ENCODE measurements at regions not wholly inside any gene's neighbourhood (a gene's known extent, or its start where the extent isn't known, plus 50 kb on each side); places are given as distances from the start of the nearest gene placed in this dataset.

DNA sequence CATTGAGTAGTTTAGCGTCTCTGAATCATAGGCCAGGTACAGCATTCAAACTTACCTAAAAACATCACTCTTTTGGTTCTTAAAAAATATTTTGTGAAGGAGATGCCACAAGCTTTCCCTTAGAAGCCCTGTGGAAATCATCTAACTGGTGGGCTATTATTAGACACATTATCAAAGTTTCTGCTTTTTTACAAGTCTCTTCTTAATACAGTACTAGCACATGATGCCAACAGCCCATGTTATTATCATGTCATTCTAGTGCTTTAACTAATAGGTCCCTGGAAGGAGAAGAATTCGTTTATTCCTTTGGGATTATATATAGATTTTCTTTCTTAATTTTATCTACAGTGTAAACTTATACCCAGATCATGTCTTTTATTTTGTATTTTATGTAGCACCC is 146.0 kb upstream of the PTPRK start:
- no peak for DNase-seq

DNA sequence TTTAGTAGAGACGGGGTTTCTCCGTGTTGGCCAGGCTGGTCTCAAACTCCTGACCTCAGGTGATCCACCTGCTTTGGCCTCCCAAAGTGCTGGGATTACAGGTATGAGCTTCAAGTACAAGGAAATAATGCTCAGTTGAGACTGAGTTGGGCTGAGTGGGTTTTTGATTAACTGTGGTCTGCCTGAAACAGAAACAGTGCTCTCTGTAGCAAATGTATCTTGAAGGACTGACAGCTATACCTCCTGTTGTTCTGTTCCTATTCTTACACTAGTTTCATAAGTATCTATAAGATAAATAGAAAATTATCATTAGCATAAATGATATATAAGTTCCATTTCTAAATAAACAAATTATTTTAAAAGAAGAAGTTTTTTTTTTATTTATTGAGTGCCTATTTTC is 142.8 kb upstream of the PTPRK start:
- DNase-seq: no peak

DNA sequence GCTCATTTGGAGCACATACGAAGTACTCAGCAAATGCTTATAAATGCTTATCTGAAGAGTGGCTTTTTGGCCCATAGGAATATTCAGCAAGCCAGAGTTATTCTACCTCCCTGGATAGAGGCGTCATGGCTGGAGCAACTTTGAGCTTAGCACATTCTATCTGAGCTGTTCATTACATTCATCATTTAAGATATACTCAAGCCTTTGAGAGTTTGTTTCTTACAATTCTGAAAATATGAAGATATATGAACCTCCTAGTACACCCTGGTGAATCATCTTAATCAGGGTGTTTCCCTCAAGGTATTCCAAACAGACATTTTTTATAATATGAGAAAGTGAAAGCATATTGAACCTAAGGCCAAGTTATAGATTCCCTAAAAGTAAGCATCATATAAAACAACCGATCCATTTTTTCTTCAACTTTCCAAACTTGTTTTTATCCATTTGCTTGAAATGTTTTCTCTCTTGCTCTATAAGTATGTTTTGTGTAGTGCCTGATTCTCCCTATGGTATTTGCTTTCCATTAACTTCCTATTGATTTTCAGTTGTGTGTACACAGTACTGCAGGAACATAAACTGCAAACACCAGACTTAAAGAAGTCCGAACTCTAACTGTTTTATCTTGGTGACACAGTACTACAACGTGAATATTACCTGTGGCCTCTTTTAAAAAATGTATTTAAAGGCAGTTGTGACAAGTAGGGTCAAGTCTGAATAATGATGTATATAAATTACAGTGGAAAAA is 139.7 kb upstream of the PTPRK start:
- DNase-seq: no peak

DNA sequence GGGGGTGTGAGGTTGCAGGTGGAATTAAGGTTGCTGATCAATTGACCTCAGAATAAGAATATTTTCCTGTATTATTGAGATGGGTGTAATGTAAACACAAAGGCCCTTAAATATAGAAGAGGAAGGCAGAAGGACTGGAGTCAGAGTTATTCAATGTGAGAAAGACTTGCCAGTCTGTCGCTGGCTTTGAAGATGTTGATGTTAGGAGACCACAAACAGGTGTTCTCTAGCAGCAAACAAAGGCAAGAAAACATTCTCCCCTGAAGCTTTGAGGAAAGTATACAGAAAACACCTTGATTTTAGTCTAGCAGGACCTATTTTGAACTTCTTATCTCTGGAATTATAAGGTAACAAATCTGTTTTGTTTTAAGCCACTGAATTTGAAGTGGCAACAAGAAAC is 138.9 kb upstream of the PTPRK start:
- no peak for DNase-seq

DNA sequence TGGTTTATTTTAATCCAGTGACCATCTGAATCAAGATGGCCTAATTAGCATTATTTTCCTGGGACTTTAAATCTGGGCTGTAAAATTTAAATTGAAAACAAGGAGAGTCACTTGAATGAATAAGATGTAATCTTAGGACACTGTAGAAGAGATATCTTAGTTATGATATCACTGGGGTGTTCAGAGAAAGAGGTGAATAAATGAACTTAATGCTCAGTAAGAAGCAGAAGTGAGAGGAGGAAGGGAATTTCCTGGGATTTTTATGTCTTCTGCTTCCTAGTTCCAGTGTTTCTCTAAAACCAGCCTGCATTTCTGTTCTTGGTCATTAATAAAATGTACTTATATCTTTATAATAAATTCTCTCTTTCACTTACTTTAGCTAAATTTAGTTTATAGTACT is 136.8 kb upstream of the PTPRK start:
- DNase-seq: no peak

DNA sequence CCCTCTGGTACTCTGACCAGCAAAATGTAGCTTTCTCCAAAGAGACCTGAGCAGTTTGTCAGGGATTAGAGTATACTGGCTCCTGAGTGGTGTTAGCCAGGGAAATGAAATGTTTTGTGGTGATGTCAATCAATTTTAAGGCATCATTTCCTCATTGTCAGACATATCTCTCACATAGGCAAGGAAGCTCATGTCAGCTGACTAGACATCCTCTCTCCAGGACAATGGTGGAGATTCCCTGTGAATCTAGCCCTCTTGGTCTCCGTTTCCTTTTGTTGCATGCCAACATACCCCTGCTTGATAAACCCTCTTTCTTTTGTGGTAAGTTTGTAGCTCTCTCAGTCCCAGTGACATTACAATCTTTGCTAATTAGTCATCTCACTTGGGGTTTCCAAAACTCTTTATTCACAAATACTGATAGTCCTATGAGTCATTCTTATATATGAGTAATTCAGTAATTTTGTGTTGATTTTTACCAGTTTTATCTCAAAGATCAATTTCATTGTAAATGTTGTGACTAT is 135.6 kb upstream of the PTPRK start:
- no peak for DNase-seq

DNA sequence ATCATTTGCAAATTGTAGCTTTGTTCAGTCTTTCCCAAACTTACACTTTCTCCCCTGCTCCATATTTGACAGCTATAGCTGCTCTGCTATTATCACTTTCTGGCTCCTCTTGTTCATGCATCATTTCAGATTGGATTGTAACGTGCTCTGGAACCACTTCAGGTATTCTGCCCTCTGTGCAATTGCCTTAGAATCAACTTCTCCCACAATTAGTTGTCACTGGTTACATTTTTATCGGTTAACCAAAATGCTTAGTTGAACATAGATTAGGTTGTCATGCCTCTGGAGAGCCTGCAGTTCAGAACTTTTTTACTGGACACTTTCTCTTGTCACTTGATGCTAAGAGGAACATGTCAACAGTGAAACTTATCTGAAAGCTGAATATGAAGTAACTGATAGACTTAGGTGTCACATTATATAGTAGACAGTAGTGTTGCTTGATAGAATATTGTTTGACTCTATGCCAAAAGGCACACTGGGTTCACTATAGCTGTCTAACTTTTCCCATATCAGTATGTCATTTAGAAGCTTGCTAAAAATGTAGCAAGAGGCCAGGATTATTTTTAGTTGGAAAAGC is 127.7 kb upstream of the PTPRK start:
- DNase-seq: no peak

DNA sequence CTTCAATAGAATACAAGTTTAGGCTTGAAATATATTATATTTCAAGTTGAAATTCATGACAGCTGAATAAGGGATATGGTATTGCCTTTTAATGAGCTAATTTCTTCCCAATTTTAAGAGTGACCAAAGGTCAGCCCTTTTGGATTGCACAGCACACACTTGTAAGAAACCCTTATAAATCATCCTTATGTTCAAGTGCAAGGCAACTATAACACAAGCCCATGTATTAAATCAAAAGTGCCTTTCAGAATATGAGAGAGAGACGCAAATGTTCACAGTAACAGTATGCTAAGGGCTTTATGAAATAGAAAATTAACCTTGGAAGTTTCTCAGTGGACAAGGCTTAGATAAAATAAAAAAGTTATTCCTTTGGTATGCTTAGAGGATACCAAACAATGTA is 121.7 kb upstream of the PTPRK start:
- DNase-seq: no peak

DNA sequence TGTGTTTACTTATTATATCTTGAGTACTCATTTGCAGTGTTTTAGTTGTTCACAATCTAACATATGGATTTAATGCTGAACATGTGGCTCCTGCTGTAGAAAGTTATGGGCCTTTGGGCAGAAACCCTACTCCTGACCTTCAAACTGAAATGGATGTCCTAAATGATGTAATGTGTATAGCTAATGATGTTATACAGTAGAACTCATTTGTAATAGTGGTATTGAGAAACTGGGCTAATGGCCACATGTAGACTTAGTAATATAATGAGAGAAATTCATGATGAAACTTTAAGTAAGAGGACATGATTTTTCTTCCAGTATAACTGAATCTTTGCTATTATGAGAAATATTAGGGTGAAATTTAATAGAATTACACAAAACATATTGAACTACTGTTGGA is 121.3 kb upstream of the PTPRK start:
- DNase-seq: no peak

DNA sequence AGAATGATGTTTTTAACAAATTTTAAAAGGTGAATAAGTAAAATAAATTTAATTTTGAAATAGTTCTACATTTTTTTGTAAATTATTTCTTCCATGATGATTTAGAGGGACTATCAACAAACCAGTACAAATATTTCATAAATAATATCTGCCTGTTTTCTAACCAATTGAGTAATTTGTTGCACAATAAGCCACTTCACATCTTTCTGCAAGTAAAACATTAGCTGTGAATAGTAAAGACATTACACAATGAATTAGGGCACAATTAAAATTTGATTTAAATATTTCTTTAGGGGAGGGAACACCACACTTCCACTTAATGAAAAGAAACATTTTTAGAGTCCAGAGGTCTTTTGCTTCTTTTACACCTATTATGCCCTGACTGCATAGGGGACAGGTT is 118.4 kb upstream of the PTPRK start:
- no peak for DNase-seq

DNA sequence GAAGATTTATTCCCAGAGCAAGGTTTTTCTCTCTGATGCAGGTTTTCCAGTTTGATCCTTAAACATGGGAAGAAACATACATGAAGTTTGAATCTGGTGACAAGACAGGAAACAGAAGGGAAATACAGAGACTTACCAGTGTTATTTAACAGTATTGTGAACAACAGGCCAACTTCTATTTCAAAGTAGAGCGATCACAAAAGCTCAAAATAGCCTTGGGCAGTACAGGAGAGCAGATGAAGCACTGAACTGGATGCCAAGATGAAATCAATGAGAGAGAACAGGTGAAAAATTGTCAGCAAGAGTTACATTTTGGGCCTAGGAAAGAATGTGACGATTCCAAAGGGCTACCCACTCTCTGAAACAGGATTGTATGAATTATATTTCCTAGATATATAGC is 114.8 kb upstream of the PTPRK start:
- DNase-seq: no peak

DNA sequence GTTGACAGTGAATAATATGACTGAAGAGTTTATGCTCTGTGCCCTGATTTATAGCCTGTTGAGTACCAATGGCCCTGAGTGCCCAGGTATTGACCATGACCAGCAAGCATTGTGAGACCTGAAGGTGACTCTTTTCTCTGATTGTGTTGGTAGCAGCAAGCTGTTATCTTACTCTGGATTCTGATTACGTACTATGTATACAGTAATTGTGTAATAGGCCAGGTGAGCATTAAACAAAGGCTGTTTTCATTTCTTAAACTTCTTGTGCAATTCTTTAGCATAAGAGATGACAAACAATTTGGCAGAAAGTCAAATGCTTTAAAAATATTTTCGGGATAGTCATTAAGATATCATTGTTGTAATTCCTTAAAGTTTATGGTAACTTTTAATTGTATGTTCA is 111.7 kb upstream of the PTPRK start:
- no peak for DNase-seq

DNA sequence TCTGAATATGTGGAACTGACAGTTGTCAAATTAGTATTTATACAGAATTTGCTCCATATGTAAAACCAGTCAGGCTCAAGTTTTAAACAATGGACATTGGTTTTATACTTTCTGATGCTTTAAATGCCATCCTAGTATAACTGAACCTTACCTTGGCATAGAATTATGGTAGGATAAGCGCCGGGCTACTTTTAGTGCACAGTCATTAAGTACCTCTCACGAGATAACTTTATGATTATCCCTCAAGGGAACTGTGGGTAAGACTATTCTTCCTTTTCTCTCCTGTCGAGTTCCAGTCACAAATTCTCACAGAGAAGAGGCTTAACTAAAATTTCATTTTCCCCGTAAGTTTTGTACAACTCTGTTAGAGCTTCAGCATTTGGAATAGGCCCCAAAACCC is 110.6 kb upstream of the PTPRK start:
- DNase-seq: no peak

DNA sequence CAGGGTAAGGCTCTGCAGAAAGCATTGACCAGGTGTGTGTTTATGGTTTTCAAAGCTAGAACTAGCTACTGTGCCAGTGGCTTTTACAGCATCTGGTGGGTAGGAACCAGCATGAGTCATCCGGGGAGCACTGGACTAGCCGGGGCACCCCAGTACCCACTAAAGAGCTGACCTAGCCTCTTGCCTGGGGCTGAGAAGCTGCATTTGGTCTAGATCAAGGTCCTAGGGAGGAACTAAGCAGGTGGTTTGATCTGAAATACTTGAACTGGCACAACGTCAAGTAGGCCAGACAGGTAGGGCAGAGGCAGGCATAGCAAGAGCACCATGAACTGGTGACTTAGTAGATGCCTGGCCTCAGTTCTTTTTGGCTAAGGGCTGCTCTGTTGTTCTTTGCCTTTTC is 109.8 kb upstream of the PTPRK start:
- no peak for DNase-seq

DNA sequence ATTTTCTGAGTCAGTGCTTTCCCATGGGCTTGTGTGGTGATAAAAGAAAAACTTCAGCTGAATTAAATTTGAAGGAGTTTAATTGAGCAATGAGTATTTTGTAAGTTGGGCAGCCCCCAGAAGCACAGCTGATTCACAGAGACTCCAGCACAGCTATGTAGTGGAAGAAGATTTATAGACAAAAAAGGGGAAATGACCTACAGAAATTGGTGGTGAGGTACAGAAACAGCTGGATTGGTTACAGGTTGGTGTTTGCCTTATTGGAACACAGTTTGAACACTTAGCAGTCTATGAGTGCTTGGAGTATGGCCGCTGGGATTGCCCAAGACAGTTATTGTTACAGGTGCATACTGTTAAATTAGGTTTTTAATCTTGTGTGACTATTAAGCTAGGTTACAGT is 96.9 kb upstream of the PTPRK start:
- DNase-seq: no peak

DNA sequence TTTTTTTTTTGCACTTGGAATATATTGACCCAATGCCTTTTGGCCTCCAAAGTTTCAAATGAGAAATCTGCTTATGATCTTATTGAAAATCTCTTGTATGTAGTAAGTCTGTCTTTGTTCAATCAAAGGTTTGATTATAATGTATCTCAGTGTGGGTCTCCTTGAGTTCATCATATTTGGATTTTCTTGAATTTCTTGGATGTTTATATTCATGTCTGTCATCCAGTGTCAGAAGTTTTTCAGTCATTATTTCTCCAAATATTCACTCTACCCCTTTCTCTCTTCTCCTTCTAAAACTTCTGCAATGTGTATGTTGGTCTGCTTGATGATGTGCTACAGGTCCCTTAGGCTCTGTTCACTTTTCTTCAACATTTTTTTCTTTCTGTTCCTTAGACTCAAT is 95.9 kb upstream of the PTPRK start:
- DNase-seq: no peak

DNA sequence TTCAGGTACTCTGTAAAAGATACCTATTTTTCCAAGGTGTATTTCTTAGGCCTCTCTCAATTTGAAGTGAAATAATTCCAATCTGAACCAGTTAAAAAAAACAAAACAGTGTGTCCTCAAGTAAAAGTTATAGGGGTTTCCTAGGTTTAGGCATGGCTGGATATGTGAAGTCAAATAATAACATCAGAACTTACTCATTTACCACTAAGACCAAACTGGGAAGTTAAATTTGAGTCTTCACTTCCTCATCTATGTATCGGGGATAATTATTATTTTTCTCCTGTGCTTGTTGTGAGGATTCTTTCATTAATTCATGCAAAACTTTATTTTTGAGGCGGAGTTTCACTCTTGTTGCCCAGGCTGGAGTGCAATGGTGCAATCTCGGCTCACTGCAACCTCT is 86.2 kb upstream of the PTPRK start:
- DNase-seq: no peak

DNA sequence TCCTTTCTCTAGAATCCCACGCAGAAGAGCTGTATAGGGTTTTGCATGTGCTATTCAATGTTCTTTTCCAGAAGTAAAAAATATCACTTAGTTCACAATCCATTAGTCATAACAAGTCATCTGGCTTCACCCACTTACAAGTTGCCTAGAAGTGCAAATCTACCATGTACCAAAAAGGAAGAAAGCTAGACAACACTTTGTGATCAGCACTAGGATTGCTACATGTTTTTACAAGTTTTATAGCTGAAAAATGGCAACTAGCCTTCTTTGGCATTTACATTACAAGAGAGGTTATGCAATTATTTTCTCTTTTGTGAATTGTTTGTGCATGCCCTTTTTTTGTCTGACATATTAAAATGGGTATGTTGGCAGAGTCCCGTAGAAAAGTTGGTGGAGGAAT is 85.6 kb upstream of the PTPRK start:
- DNase-seq: no peak

DNA sequence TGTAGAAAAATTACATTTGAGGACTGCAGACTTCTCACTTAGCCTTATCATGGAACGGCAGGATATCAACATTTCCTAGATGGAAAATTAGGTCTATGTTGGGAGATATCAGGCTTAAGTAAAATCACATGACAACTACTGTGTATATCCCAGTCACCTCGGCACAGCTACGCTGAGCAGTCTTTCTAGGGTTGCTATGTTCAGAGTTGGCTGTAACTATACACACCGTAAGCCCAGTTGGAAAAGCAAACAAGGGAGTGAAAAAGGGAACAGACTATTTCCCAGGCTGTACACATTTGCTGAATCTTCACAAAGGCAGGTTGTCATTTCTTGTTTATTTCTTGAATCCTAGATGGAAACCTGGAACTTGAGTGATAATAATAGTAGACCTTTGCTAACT is 80.7 kb upstream of the PTPRK start:
- DNase-seq: no peak

DNA sequence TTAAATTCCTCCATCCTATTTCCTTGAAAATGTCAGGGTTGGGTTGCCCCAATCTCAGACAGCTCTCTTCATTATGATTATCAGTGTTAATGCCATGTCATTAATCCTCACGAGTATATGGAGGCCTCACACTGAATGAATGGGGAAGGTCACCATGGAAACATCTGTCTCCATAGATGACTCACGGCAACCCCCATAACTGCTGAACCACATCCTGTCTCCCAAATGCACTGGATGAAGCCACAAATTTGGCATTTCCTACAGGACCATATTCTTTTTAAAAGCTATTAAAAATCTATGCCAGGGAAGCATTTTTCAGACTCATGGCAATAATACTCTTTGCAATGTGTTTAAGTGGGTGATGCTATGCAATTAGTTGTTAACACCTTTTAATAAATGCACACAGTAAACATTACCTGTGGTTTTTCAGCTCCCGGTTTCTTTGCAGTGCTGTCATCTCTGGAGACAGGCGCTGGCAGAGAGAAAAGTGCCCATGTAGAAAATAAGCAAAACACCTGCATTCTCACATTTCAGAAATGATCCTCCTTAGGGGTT is 80.1 kb upstream of the PTPRK start:
- peak; percentile 34 for DNase-seq

DNA sequence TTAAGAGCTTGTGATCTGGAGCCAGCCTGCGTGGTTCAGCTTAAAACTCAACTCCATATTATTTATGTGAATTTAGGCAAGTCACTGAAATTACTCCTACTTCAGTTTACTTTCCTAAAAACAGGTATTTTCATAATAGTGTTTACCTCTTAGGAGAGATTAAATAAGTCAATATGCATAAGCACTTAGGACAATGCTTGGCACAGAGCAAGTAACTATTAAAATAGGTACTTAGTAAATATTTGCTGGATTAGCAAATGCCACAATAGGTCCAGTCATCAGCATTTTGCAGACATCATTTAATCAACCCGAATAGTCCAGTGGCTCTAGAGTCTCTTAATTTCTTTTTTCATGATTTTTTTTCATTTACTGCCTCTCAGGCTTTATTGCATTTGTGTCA is 78.6 kb upstream of the PTPRK start:
- no peak for DNase-seq

DNA sequence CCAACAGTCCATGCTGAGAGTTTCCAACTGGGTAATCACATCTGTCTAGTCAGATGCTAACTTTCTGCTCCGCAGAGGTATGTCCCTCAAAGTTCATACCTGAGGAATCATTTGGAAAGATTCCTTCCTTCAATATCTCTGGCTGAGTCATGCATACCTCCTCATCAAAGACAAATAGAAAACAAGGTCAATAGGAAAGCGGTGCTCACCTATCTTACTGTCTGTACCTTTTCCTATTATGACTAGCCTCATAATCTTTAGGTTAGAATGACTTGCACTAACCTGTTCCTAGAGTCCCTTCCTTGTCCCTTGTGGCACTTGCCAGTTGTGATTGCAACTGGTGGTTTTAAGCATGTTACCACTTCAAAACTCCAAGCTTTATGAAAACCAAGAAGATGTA is 78.2 kb upstream of the PTPRK start:
- DNase-seq: no peak

DNA sequence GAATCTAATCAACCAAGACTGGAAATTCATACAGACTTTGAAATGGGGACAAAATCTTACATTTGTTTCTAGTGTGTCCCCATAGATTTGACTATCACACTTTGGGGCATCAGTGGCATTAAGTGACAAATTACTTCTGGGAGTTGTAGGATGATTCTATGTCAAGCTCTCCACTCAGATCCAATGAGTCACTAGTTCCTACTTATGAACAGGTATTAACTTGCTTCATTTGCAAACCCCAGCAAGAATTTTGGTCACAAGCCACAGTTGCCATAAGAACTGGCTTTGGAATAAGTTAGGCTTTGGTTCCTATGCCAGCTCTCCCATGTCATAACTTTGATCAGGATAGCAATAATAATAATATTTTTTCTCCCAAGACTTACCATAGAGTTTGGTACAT is 77.6 kb upstream of the PTPRK start:
- DNase-seq: no peak

DNA sequence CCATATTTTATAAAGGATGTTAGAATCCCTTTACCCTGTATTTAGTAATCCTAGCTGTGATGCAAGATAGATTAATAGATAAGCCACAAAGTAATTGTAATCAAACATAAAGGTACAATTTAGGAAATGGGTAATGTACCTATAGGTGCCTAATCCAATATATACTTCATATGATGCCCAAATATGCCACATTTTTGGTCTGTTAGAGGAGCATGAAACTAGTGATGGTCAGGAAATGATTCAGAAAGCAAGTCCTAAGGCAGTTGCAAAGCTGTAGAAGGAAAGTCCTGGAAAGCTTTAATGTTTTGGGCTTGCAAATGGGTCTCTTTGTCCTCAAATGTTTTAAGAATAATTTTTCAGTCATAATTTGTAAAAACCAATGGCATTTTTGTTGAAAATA is 76.6 kb upstream of the PTPRK start:
- no peak for DNase-seq

DNA sequence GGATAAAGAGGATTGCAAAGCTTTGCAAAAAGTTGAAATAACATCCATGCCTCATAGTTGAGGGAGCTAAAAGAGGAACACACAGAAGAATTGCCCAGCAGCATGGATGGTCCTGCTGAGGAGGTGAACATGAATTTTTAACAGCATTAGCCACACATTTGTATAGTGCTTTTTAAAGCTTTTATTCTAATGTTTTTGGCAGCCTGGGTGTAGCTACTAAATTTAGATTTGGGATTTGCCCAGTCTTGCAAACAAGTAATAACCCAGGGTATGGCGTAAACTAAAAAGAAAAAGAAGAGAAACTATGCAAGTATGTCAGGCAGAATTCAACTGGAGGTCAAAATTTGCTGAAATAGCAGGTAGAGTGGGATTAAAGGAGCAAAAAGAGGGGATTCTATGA is 75.1 kb upstream of the PTPRK start:
- DNase-seq: no peak

All from right hindlimb (tissue), 1 donor.